Ovary (tissue), 3 donors: ENCODE measurements at regions not wholly inside any gene's neighbourhood (a gene's known extent, or its start where the extent isn't known, plus 50 kb on each side); places are given as distances from the start of the nearest gene placed in this dataset.

ENCODE experiments used
- CTCF ChIP-seq, 3 donors: fragments of 450-650 bp in 2 of 3; fragments of 200-600 bp in 1 of 3; IDR thresholded peaks; one replicate each; pipeline versions ENCODE4 v1.5.1 to v1.8.0; 2016 to 2022; ENCODE audit warnings: antibody characterized with exemption in 3 of 3, mild to moderate bottlenecking in 1 of 3
- EP300 ChIP-seq: sonication (generic); formaldehyde crosslinking; IDR thresholded peaks from one replicate; pipeline ENCODE4 v1.6.1; 2017; ENCODE audit warnings: antibody characterized with exemption
- POLR2A ChIP-seq: fragments of 450-650 bp; IDR thresholded peaks from one replicate; pipeline ENCODE4 v1.6.1; 2017; ENCODE audit warnings: antibody characterized with exemption, mild to moderate bottlenecking, moderate library complexity
- donor health status: DM: no; HTN: no; CAD: no.

- TF ChIP-seq POLR2A (no peak), CTCF (IDR thresholded peaks at IDR 0.05) (no peak), EP300 (no peak)
Observed at GRCh38 chr5:158027806-158028775, 169.1 kb upstream of the CLINT1 start.
